BE2C (cell line): ENCODE measurements at regions not wholly inside any gene's neighbourhood (a gene's known extent, or its start where the extent isn't known, plus 50 kb on each side); places are given as distances from the start of the nearest gene placed in this dataset.

ENCODE experiments used
- DNase-seq: peaks from one replicate; pipeline ENCODE4 v3.0.0-alpha.2; 2020
- H3K27me3 ChIP-seq: fragments of 250-450 bp; sonication (Bioruptor Pico); 2 replicates; pipeline ENCODE4 v1.5.1; 2020; ENCODE audit warnings: mild to moderate bottlenecking
- H3K36me3 ChIP-seq: fragments of 250-450 bp; sonication (Bioruptor Pico); 2 replicates; pipeline ENCODE4 v1.5.1; 2020; ENCODE audit warnings: mild to moderate bottlenecking
- H3K4me1 ChIP-seq: fragments of 250-450 bp; sonication (Bioruptor Pico); 2 replicates; pipeline ENCODE4 v1.5.1; 2020
- H3K4me3 ChIP-seq: 2 replicates; pipeline ENCODE4 v1.5.1; 2011; ENCODE audit warnings: low read depth, low read length
- H3K9me3 ChIP-seq: fragments of 250-450 bp; sonication (Bioruptor Pico); 2 replicates; pipeline ENCODE4 v1.5.1; 2020
- CTCF ChIP-seq: IDR thresholded peaks from 2 replicates; pipeline ENCODE4 v1.5.1; 2012; ENCODE audit warnings: mild to moderate bottlenecking, low read depth, low read length

- DNase-seq, result no peak
- H3K4me1 ChIP-seq, result peaks cover 10% of the 10 kb centered on the region
Observed at GRCh38 chr6:137423451-137424168, 70.6 kb downstream of the OLIG3 start.

GRCh38 chr6:137417396-137417795, 76.8 kb downstream of the OLIG3 start:
- DNase-seq, result no peak
- Histone ChIP-seq H3K4me1 (no peaks in the 10 kb centered on the region), H3K9me3 (no peaks in the 10 kb centered on the region), H3K4me3 (no peak overlapping the region), H3K27me3 (no peaks in the 10 kb centered on the region), H3K36me3 (no peaks in the 10 kb centered on the region)
- TF ChIP-seq CTCF, result no peak

More at GRCh38 chr6:137423451-137424168, 70.6 kb downstream of the OLIG3 start:
- Histone ChIP-seq H3K27me3 (no peaks in the 10 kb centered on the region), H3K9me3 (no peaks in the 10 kb centered on the region), H3K36me3 (no peaks in the 10 kb centered on the region), H3K4me3 (no peak overlapping the region)
- TF ChIP-seq CTCF, result no peak

- no peak for DNase-seq
- H3K27me3 ChIP-seq, result no peaks in the 10 kb centered on the region
Observed at GRCh38 chr6:137416376-137417109, 77.7 kb downstream of the OLIG3 start.

GRCh38 chr6:137415834-137416190, 78.4 kb downstream of the OLIG3 start:
- no peak for DNase-seq
- Histone ChIP-seq H3K4me1 (no peaks in the 10 kb centered on the region), H3K27me3 (no peaks in the 10 kb centered on the region), H3K36me3 (no peaks in the 10 kb centered on the region), H3K4me3 (no peak overlapping the region), H3K9me3 (no peaks in the 10 kb centered on the region)
- no peak for TF ChIP-seq CTCF

More at GRCh38 chr6:137416376-137417109, 77.7 kb downstream of the OLIG3 start:
- Histone ChIP-seq H3K36me3 (no peaks in the 10 kb centered on the region), H3K4me3 (no peak overlapping the region), H3K9me3 (no peaks in the 10 kb centered on the region), H3K4me1 (no peaks in the 10 kb centered on the region)
- TF ChIP-seq CTCF, result no peak

GRCh38 chr6:137415127-137415833, 78.9 kb downstream of the OLIG3 start:
- no peaks in the 10 kb centered on the region for H3K36me3 ChIP-seq
- H3K4me1 ChIP-seq, result no peaks in the 10 kb centered on the region
- peak; percentile 53 for TF ChIP-seq CTCF
- H3K4me3 ChIP-seq, result no peak overlapping the region
- no peaks in the 10 kb centered on the region for H3K9me3 ChIP-seq
- H3K27me3 ChIP-seq, result no peaks in the 10 kb centered on the region
- peak; percentile 25 for DNase-seq
